Suprapubic skin (tissue), 4 donors: ENCODE measurements at regions not wholly inside any gene's neighbourhood (a gene's known extent, or its start where the extent isn't known, plus 50 kb on each side); places are given as distances from the start of the nearest gene placed in this dataset.
"Not testable (repeated sequence)": the region's sequence is repeated elsewhere in the genome, so short reads cannot be mapped to it uniquely, and the experiment has no call there.

Source experiments
- DNase-seq, 2 donors: peaks; one replicate each; pipeline ENCODE4 v3.0.0-alpha.2; 2019; ENCODE audit warnings: low spot score in 2 of 2
- H3K27ac ChIP-seq: fragments of 200-600 bp; sonication (generic); one replicate; pipeline ENCODE4 v1.5.1; 2019
- H3K27me3 ChIP-seq: fragments of 200-600 bp; sonication (generic); one replicate; pipeline ENCODE4 v1.5.1; 2019
- H3K36me3 ChIP-seq: fragments of 200-600 bp; sonication (generic); one replicate; pipeline ENCODE4 v1.5.1; 2019
- H3K4me1 ChIP-seq: fragments of 200-600 bp; sonication (generic); one replicate; pipeline ENCODE4 v1.5.1; 2019
- H3K4me3 ChIP-seq: fragments of 200-600 bp; sonication (generic); one replicate; pipeline ENCODE4 v1.5.1; 2019; ENCODE audit warnings: mild to moderate bottlenecking
- H3K9me3 ChIP-seq: fragments of 200-600 bp; sonication (generic); one replicate; pipeline ENCODE4 v1.5.1; 2019
- EP300 ChIP-seq: sonication (generic); formaldehyde crosslinking; IDR thresholded peaks from one replicate; pipeline ENCODE4 v1.6.1; 2017; ENCODE audit warnings: antibody characterized with exemption
- POLR2A ChIP-seq, 2 donors: fragments of 450-650 bp; IDR thresholded peaks; one replicate each; pipeline ENCODE4 v1.6.1; 2017; ENCODE audit warnings: antibody characterized with exemption in 2 of 2, mild to moderate bottlenecking in 2 of 2, moderate library complexity in 2 of 2
- POLR2AphosphoS5 ChIP-seq, 3 donors: sonication (generic); formaldehyde crosslinking; IDR thresholded peaks; one replicate each; pipeline ENCODE4 v1.6.1; 2017; ENCODE audit warnings: antibody characterized with exemption in 3 of 3
- WGBS: methylation state at CpG from one replicate; pipeline ENCODE4 v1.1.5; 2018; 5-methylcytosine and 5-hydroxymethylcytosine counted together
- TF ChIP-seq, protein P1 (sequence below), 2 donors: fragments of 200-600 bp in 1 of 2; fragments of 450-650 bp in 1 of 2; sonication (generic) in 1 of 2; IDR thresholded peaks; one replicate each; pipeline ENCODE4 v1.5.1; 2016 to 2019; ENCODE audit warnings: antibody characterized with exemption in 2 of 2, mild to moderate bottlenecking in 1 of 2, moderate library complexity in 1 of 2

DNA sequence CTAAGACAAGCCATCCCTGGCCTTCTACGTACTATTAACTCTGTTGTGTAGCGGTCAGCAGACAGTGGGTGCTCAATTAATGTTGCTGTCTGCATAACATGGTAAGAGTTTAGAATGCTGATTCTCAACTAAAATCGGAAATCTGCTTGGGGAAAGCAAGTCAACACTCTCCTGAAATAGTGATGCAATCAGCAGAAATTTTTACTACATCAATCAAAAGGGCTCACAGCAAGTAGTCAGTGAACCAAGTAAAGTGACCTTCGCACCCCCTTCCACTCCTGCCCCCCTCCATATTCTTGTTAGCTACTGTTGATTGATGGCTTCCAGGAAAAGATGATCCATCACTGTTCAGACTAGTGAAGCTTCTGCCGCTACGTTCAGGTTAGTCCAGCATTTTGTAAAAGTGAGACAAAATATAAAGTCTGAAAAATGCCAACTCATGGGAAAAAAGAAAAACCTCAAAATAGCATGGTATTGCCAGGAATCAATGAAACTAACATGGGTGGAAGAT is 247.9 kb downstream of the HNRNPD start:
- no peak overlapping the region for H3K4me3 ChIP-seq
- H3K36me3 ChIP-seq: no peaks in the 10 kb centered on the region
- DNase-seq: no peak
- TF ChIP-seq POLR2A (IDR thresholded peaks at IDR 0.05) (no peak), EP300 (no peak), POLR2AphosphoS5 (IDR thresholded peaks at IDR 0.05) (no peak)
- TF ChIP-seq, protein P1, sequence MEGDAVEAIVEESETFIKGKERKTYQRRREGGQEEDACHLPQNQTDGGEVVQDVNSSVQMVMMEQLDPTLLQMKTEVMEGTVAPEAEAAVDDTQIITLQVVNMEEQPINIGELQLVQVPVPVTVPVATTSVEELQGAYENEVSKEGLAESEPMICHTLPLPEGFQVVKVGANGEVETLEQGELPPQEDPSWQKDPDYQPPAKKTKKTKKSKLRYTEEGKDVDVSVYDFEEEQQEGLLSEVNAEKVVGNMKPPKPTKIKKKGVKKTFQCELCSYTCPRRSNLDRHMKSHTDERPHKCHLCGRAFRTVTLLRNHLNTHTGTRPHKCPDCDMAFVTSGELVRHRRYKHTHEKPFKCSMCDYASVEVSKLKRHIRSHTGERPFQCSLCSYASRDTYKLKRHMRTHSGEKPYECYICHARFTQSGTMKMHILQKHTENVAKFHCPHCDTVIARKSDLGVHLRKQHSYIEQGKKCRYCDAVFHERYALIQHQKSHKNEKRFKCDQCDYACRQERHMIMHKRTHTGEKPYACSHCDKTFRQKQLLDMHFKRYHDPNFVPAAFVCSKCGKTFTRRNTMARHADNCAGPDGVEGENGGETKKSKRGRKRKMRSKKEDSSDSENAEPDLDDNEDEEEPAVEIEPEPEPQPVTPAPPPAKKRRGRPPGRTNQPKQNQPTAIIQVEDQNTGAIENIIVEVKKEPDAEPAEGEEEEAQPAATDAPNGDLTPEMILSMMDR (IDR thresholded peaks at IDR 0.05): no peak
- H3K27me3 ChIP-seq: no peaks in the 10 kb centered on the region
- H3K27ac ChIP-seq: no peak overlapping the region
- no peaks in the 10 kb centered on the region for H3K4me1 ChIP-seq
- no peaks in the 10 kb centered on the region for H3K9me3 ChIP-seq
- WGBS: 73% methylated on average over 6 of the region's 6 CpGs

DNA sequence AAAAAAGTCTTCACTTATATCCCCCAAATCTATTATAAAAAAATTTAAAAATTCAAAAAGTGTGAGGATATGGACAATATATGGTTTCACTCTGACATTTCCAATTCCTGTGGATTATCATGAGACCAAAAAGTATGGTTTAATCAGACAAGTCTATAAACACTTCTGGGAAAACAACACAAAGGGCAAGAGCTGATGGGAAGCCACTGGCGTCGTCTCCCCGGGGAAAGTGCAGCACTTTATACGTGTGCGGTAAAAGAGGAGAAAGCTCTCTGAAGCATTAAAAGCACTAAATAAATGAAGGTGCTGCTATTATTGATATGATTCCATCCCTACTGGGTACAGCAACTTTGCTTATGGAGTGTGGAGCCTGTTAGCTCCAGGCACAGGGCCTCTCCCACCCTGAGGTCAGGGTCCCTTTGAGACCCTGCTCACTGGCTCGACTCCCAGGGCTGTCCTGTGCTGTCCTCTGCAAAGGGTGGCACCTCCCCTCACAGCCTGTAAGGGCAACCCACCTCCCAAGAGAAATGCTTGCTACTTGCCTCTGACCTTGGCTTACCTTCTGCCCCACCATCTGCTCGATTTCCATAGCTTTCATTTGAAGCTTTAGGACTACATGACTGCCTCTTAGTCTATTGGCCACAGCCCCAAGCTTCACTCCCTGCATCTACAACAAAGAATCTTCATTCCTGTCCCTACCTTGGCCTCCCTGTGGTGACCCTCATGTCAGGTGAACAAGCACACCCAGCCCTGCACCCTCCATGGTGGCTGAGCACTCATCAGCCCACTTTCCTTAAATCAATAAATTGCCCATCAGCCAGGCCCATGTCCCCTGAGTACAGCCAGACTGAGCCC is 248.6 kb downstream of the HNRNPD start:
- Histone ChIP-seq H3K4me1 (no peaks in the 10 kb centered on the region), H3K9me3 (no peaks in the 10 kb centered on the region), H3K36me3 (no peaks in the 10 kb centered on the region), H3K27me3 (no peaks in the 10 kb centered on the region), H3K4me3 (no peak overlapping the region), H3K27ac (no peak overlapping the region)
- 84% methylated on average over 7 of the region's 7 CpGs for WGBS
- TF ChIP-seq EP300 (no peak), POLR2A (IDR thresholded peaks at IDR 0.05) (no peak), POLR2AphosphoS5 (IDR thresholded peaks at IDR 0.05) (no peak)
- TF ChIP-seq, protein P1 (IDR thresholded peaks at IDR 0.05): no peak
- no peak for DNase-seq

DNA sequence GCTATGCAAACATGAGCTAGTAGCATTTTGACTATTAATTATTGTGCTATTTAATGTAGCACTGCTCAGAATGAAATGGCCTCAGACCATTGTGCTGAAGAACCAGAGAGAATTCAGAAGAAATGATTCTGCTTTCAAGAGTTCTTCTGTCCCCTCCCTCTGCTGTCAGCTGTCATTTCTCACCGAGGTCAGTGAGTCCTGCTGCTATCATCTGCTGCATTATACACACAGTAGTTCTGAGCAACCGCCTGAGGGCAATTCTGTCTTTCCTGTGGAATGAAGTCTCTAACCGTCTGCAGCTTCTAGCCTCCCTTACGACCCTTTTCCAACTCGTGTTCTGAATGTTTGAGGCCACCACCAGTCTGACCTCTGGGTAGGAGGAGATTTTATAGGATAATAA is 249.4 kb downstream of the HNRNPD start:
- Histone ChIP-seq H3K36me3 (no peaks in the 10 kb centered on the region), H3K9me3 (no peaks in the 10 kb centered on the region), H3K27me3 (no peaks in the 10 kb centered on the region), H3K27ac (no peak overlapping the region), H3K4me3 (no peak overlapping the region), H3K4me1 (no peaks in the 10 kb centered on the region)
- WGBS: 37% methylated on average over 5 of the region's 5 CpGs
- DNase-seq: no peak
- TF ChIP-seq POLR2A (IDR thresholded peaks at IDR 0.05) (no peak), EP300 (no peak), POLR2AphosphoS5 (IDR thresholded peaks at IDR 0.05) (no peak)
- TF ChIP-seq, protein P1 (IDR thresholded peaks at IDR 0.05): no peak

DNA sequence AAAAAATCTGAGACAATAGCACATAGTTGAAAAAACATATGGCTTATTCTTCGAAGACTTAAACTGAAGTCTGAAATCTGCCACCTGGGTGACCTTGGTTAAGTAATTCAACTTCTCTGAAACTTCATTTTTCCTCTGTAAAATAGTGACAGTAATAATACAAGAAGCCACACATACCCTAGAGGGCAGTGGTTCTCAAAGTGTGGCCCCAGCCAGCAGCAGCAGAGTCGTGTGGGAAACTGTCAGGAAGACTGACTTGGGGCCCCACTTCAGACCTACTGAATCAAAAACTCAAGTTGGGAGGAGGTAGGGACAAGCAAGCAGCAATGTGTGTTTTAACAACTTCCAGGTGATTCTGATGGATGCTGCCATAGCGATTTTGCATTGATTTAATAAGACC is 249.9 kb downstream of the HNRNPD start:
- H3K4me3 ChIP-seq: no peak overlapping the region
- H3K4me1 ChIP-seq: no peaks in the 10 kb centered on the region
- no peaks in the 10 kb centered on the region for H3K27me3 ChIP-seq
- H3K9me3 ChIP-seq: no peaks in the 10 kb centered on the region
- 54% methylated on average over 3 of the region's 3 CpGs for WGBS
- H3K36me3 ChIP-seq: no peaks in the 10 kb centered on the region
- no peak overlapping the region for H3K27ac ChIP-seq
- DNase-seq: no peak
- TF ChIP-seq EP300: no peak
- TF ChIP-seq, protein P1 (IDR thresholded peaks at IDR 0.05): no peak
- TF ChIP-seq POLR2AphosphoS5 (IDR thresholded peaks at IDR 0.05): no peak
- TF ChIP-seq POLR2A (IDR thresholded peaks at IDR 0.05): no peak

DNA sequence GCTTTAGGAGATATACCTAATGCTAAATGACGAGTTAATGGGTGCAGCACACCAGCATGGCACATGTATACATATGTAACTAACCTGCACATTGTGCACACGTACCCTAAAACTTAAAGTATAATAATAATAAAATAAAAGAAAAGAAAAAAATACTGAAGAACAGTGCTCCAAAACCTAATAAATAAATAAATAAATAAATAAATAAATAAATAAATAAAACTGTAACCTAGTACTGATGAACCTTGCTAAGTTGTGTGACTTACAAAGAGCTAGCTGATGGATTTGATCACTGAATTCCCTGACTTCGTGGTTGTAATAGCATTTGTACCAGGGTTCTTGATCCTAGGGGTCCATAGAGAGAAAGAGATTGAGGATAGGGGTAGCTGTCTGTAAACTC is 258.6 kb downstream of the HNRNPD start:
- not testable (repeated sequence) for H3K4me3 ChIP-seq, DNase-seq, H3K27me3 ChIP-seq, H3K27ac ChIP-seq, H3K9me3 ChIP-seq, H3K36me3 ChIP-seq, H3K4me1 ChIP-seq
- WGBS: 89% methylated on average over 3 of the region's 3 CpGs
